Fibroblast of villous mesenchyme (primary cell): ENCODE measurements at regions not wholly inside any gene's neighbourhood (a gene's known extent, or its start where the extent isn't known, plus 50 kb on each side); places are given as distances from the start of the nearest gene placed in this dataset.

Experiments
- DNase-seq: peaks from one replicate; pipeline ENCODE4 v3.0.0-alpha.2; 2010; ENCODE audit warnings: low read depth
- H3K4me3 ChIP-seq: 2 replicates; pipeline ENCODE4 v1.5.1; 2011; ENCODE audit warnings: low read depth, mild to moderate bottlenecking, low read length
- TF ChIP-seq, protein P1 (sequence below): IDR thresholded peaks from 2 replicates; pipeline ENCODE4 v1.5.1; 2012; ENCODE audit warnings: low read depth, mild to moderate bottlenecking, low read length; ENCODE audit not compliant: insufficient read depth

DNA sequence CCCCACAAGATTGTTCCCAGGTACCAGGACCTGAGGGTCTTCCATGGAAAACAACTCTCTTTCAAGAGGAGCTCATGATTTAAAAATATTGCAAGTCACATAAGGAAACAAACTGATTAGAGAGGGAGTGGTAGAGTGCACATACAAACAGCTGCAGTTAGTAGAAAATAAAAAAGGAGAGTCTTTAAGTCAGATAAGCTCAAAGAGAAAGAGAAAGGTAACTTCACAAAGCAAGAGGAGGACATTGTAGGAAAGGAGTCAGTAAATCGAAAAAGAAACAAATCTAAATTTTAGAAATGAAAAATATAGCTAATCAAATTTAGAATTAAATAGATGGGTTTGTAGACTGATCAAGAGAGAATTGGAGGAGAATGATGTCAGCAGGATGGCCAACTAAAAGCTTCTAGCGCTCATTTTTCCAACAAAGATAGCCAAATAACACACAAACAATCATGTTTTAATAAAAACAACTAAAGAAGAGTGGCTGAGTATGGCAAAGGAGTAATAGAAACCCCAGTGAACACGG is 86.1 kb upstream of the CD53 start:
- no peak overlapping the region for H3K4me3 ChIP-seq
- TF ChIP-seq, protein P1, sequence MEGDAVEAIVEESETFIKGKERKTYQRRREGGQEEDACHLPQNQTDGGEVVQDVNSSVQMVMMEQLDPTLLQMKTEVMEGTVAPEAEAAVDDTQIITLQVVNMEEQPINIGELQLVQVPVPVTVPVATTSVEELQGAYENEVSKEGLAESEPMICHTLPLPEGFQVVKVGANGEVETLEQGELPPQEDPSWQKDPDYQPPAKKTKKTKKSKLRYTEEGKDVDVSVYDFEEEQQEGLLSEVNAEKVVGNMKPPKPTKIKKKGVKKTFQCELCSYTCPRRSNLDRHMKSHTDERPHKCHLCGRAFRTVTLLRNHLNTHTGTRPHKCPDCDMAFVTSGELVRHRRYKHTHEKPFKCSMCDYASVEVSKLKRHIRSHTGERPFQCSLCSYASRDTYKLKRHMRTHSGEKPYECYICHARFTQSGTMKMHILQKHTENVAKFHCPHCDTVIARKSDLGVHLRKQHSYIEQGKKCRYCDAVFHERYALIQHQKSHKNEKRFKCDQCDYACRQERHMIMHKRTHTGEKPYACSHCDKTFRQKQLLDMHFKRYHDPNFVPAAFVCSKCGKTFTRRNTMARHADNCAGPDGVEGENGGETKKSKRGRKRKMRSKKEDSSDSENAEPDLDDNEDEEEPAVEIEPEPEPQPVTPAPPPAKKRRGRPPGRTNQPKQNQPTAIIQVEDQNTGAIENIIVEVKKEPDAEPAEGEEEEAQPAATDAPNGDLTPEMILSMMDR = no peak
- DNase-seq = no peak

DNA sequence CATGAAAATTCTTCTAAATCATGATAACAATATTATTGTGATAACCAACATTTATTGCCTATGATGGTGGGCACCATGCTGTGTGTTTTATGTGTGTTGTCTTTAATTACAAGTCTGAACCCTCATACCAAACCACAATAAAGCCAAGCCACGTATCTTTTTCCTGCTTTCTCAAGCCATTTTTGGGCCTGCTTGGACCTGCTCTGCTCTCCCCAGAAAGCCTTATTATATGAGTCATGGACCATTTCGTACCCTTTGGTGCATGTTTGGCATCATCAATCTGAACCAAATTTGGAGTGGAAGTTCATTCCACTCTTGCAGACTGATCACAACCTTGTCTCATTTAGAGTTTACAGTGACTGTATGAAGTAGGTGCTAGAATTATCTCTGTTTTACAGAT is 87.3 kb upstream of the CD53 start:
- DNase-seq = no peak
- TF ChIP-seq, protein P1 = no peak
- H3K4me3 ChIP-seq = no peak overlapping the region

DNA sequence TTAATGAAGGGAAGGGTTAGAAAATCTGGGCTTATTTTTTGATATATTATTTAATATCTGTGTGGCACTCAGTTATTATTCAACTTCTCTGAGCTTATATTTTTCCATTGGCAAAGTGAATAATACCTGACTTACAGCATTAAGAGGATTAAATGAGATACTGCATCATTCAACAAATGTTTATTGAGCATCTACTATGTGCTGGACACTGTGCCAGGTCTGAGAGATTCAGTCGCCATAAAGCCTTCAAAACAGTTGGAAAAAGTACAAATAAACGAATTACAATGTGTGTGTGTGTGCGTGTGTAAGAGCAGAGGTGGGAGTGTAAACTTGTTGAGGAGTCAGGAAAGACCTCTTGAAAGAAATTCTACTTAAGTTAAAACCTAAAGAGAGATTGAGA is 87.9 kb upstream of the CD53 start:
- DNase-seq = no peak
- H3K4me3 ChIP-seq = no peak overlapping the region
- TF ChIP-seq, protein P1 = no peak

DNA sequence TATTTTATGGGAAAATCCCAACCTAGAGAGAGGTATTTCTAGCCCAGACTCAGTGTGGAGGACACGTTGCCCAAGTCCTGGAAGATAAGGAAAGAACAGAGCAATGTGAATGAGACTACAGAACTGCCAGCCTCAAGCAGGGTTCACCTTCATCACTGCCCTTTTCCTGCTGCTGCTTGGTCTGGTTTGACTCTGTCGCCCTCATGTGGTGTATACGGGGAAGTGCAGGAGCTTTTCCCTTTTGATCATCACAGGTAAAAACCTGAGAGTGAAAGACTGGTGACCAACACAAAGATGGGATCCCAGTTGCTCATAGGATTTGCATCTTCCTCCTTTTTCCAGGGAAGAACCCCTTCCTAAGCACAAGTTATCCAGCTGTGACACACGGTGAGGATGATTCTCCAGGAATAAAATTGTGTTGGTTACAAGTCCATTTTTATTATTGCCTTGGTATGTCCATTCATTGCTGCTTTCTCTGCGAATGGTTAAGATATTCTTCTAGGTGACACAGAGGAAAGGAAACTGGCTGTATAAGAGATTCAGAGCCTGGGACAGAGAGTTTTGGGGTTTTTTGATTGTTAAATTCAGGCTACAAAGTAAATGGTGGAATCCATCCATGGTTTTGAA is 89.5 kb upstream of the CD53 start:
- TF ChIP-seq, protein P1 = peak; percentile 99
- H3K4me3 ChIP-seq = no peak overlapping the region
- peak; percentile 55 for DNase-seq

DNA sequence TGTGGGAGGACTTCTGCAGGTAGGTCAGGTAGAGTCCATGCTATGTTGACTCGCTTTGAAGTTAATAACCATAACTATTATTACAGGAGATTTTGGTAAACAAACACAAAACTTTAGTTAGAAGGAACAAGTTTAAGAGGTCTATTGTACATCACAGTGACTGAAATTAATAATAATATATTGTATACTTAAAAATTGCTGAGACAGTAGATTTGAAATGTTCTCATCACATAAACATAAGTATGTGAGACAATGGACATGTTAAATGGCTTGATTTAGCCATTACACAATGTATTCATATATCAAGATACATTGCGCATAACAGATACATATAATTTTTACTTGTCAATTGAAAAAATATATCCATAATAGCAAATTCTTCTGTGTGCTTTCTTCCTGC is 91.4 kb upstream of the CD53 start:
- no peak for DNase-seq
- no peak overlapping the region for H3K4me3 ChIP-seq
- TF ChIP-seq, protein P1 = no peak

DNA sequence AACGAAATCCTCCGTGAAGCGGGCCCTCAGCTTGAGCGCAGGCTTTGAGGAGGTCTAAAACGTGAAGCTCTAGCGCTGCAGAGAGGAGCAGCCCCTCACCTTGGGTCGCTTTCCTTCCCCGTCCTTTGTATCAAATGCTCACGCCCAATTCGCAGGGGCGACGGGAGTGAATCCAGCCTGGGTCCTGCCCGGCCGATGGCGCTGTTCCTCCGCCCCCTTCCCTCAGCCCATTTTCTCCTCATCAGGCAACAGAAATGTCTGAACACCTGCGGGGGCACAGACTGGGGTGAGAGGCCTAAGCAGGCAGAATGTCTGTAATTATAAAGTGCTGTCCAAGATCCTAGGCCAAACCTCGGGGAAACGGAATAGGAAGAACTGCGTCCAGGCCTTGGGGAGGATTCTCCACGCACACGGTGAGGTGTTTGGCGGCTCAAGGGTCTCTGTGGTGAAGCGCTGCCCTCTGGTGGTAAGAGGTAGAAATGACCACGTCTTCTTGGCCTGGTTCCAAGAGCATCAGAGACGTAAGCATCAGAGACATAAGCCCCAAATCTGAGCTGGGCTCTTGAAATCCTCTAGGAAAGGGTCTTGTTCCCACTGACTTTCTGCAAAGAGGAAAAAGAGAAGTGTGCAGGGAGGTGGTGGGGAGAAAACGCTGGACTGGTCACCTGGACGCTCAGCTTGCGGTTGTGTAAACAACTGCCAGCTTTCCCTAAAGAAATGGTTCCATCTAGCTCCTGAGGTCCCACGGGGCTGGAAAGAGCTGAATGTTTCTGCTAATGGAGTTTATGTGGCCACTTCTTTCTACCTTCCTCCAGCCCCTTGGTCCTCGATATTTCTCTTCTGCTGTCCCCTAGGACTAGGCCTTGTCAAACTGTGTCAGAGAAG is 92.1 kb upstream of the CD53 start:
- TF ChIP-seq, protein P1 = peak; percentile 81
- DNase-seq = peak; percentile 70
- no peak overlapping the region for H3K4me3 ChIP-seq
